Panc1 (cell line): ENCODE measurements at regions not wholly inside any gene's neighbourhood (a gene's known extent, or its start where the extent isn't known, plus 50 kb on each side); places are given as distances from the start of the nearest gene placed in this dataset.

ENCODE experiments used
- ATAC-seq: fragments of 200-7000 bp; cut with Tn5 transposase; 2 replicates; pipeline ENCODE4 v1.9.1; 2020; ENCODE audit warnings: mild to moderate bottlenecking, moderate library complexity
- BruUV-seq: library from RNA; stranded (reverse); fragments of 400-500 nt; replicated peaks from 2 replicates; lab custom pipeline; 2021; lab: Mats Ljungman, UMichigan
- CTCF ChIA-PET: fragments of 300-600 bp; sonication (Branson Sonifier 250); formaldehyde crosslinking; loops from one replicate; lab custom pipeline; 2022; ENCODE audit warnings: antibody characterized with exemption; lab: Charles Lee
- POLR2A ChIA-PET: fragments of 300-600 bp; sonication (Branson Sonifier 250); formaldehyde crosslinking; loops from one replicate; lab custom pipeline; 2022; ENCODE audit warnings: antibody characterized with exemption; lab: Charles Lee
- DNase-seq: peaks from one replicate; pipeline ENCODE4 v3.0.0-alpha.2; 2010; ENCODE audit warnings: low read depth, low spot score
- H3K27ac ChIP-seq: 2 replicates; pipeline ENCODE4 v1.5.1; 2011; ENCODE audit warnings: mild to moderate bottlenecking, low read length, inconsistent platforms
- H3K27me3 ChIP-seq: fragments of 200-500 bp; sonication (Bioruptor generic); 2 replicates; pipeline ENCODE4 v1.6.0; 2014; ENCODE audit warnings: low read length, inconsistent platforms; ENCODE audit not compliant: control insufficient read depth, insufficient read depth
- H3K36me3 ChIP-seq: fragments of 200-500 bp; sonication (Bioruptor generic); 2 replicates; pipeline ENCODE4 v1.5.1; 2014; ENCODE audit warnings: inconsistent platforms, mild to moderate bottlenecking, low read length, moderate library complexity; ENCODE audit not compliant: control insufficient read depth, insufficient read depth
- H3K4me1 ChIP-seq: 2 replicates; pipeline ENCODE4 v1.5.1; 2011; ENCODE audit warnings: inconsistent platforms, mild to moderate bottlenecking, low read length, moderate library complexity; ENCODE audit not compliant: control insufficient read depth, insufficient read depth
- H3K4me3 ChIP-seq, 2 experiments: 2 replicates each; pipeline ENCODE4 v1.5.1; 2011 to 2012; ENCODE audit warnings: low read depth in 2 of 2, low read length in 2 of 2, mild to moderate bottlenecking in 2 of 2, inconsistent platforms in 1 of 2, moderate library complexity in 1 of 2
- H3K9me3 ChIP-seq: fragments of 200-500 bp; sonication (Bioruptor generic); 2 replicates; pipeline ENCODE4 v1.5.1; 2014; ENCODE audit warnings: low read depth, mild to moderate bottlenecking, inconsistent platforms, low read length, moderate library complexity; ENCODE audit not compliant: control insufficient read depth, insufficient read depth
- CTCF ChIP-seq: fragments of 450-650 bp; IDR thresholded peaks from 2 replicates; pipeline ENCODE4 v1.5.1; 2017; ENCODE audit warnings: mild to moderate bottlenecking
- POLR2AphosphoS5 ChIP-seq: IDR thresholded peaks from 2 replicates; pipeline ENCODE4 v1.6.1; 2012; ENCODE audit warnings: mild to moderate bottlenecking, low read depth, low read length, moderate library complexity
- SIN3A ChIP-seq: IDR thresholded peaks from 2 replicates; pipeline ENCODE4 v1.6.1; 2012; ENCODE audit warnings: low read depth, mild to moderate bottlenecking, low read length, moderate library complexity, borderline replicate concordance; ENCODE audit not compliant: insufficient read depth
- TCF7L2 ChIP-seq: IDR thresholded peaks from 2 replicates; pipeline ENCODE4 v1.6.1; 2011; ENCODE audit warnings: mild to moderate bottlenecking, low read depth, low read length, inconsistent platforms
- in situ Hi-C: cut with HindIII; loops from 2 replicates; pipeline ENCODE4 v1.10.0; 2016; ENCODE audit warnings: low sequenced_read_pairs, low pct_unique_long_range_greater_than_20kb
- intact Hi-C: fragments of 100-400 bp; cut with micrococcal nuclease; formaldehyde crosslinking; loops from one replicate; pipeline ENCODE4 v1.10.0; 2022; ENCODE audit not compliant: unreplicated experiment
- TF ChIP-seq, protein P1 (sequence below), 2 experiments: IDR thresholded peaks; 2 replicates each; pipeline ENCODE4 v1.6.1; 2011 to 2012; ENCODE audit warnings: low read depth in 2 of 2, control low read depth in 1 of 2, low read length in 1 of 2, mild to moderate bottlenecking in 1 of 2, moderate library complexity in 1 of 2; ENCODE audit not compliant: insufficient read depth in 1 of 2

GRCh38 chr1:29946057-29946456 lies 709.7 kb downstream of the PTPRU start:
- ChIA-PET CTCF (no interaction called here), POLR2A (no interaction called here)
- TF ChIP-seq POLR2AphosphoS5 (no peak), SIN3A (no peak), CTCF (no peak), TCF7L2 (no peak)
- TF ChIP-seq, protein P1, sequence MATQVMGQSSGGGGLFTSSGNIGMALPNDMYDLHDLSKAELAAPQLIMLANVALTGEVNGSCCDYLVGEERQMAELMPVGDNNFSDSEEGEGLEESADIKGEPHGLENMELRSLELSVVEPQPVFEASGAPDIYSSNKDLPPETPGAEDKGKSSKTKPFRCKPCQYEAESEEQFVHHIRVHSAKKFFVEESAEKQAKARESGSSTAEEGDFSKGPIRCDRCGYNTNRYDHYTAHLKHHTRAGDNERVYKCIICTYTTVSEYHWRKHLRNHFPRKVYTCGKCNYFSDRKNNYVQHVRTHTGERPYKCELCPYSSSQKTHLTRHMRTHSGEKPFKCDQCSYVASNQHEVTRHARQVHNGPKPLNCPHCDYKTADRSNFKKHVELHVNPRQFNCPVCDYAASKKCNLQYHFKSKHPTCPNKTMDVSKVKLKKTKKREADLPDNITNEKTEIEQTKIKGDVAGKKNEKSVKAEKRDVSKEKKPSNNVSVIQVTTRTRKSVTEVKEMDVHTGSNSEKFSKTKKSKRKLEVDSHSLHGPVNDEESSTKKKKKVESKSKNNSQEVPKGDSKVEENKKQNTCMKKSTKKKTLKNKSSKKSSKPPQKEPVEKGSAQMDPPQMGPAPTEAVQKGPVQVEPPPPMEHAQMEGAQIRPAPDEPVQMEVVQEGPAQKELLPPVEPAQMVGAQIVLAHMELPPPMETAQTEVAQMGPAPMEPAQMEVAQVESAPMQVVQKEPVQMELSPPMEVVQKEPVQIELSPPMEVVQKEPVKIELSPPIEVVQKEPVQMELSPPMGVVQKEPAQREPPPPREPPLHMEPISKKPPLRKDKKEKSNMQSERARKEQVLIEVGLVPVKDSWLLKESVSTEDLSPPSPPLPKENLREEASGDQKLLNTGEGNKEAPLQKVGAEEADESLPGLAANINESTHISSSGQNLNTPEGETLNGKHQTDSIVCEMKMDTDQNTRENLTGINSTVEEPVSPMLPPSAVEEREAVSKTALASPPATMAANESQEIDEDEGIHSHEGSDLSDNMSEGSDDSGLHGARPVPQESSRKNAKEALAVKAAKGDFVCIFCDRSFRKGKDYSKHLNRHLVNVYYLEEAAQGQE (IDR thresholded peaks at IDR 0.05; ENCODE audit: insufficient read depth in 1 of 2, low read depth in 2 of 2, low read length in 1 of 2), result no peak
- no peaks in the 10 kb centered on the region for H3K9me3 ChIP-seq
- ATAC-seq, result no peak
- H3K4me3 ChIP-seq, result no peak overlapping the region
- H3K27ac ChIP-seq, result no peak overlapping the region
- DNase-seq, result no peak
- no peaks in the 10 kb centered on the region for H3K36me3 ChIP-seq
- no peaks in the 10 kb centered on the region for H3K4me1 ChIP-seq
- in situ Hi-C loops (no loop called here), intact Hi-C loops (no loop called here)
- BruUV-seq, result no TSS peak
- H3K27me3 ChIP-seq, result no peaks in the 10 kb centered on the region

DNA sequence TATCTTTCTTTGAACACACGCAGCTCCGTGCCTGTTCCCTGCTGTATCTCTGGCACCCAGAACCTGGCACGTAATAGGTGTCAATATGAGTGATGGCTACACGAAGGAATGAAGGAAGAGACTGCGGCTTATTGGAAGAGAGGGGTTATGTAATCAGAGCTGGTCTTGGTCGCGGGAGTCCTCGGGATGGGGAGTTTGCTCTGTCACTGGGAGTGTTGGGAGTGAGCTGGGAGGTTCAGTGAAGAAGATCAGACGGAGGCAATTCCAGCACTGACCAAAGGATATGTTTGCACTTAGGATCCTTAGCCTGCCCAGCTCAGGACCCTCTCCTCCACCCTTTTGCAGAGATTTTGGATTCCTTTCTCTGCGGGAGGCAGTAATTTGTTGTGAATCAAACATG lies 709.1 kb downstream of the PTPRU start:
- no peaks in the 10 kb centered on the region for H3K27me3 ChIP-seq
- no peak for ATAC-seq
- POLR2A ChIA-PET, result no interaction called here

More for the DNA sequence above, 709.1 kb downstream of the PTPRU start:
- Histone ChIP-seq H3K9me3 (no peaks in the 10 kb centered on the region), H3K4me3 (no peak overlapping the region), H3K36me3 (no peaks in the 10 kb centered on the region), H3K4me1 (no peaks in the 10 kb centered on the region), H3K27ac (no peak overlapping the region)
- CTCF ChIA-PET, result no interaction called here
- intact Hi-C loops (no loop called here), in situ Hi-C loops (no loop called here)
- TF ChIP-seq, protein P1 (IDR thresholded peaks at IDR 0.05; ENCODE audit: insufficient read depth in 1 of 2, low read depth in 2 of 2, low read length in 1 of 2), result no peak
- no peak for TF ChIP-seq SIN3A
- no peak for TF ChIP-seq CTCF
- TF ChIP-seq TCF7L2, result no peak
- TF ChIP-seq POLR2AphosphoS5, result no peak
- BruUV-seq, result no TSS peak
- no peak for DNase-seq
